IMR-90 (cell line): ENCODE measurements at regions not wholly inside any gene's neighbourhood (a gene's known extent, or its start where the extent isn't known, plus 50 kb on each side); places are given as distances from the start of the nearest gene placed in this dataset.

Experiments
- ATAC-seq: fragments of 200-7000 bp; cut with Tn5 transposase; 2 replicates; pipeline ENCODE4 v1.9.1; 2020; ENCODE audit warnings: low read depth, mild to moderate bottlenecking, moderate library complexity
- BruUV-seq: library from RNA; stranded (reverse); fragments of 400-500 nt; replicated peaks from 2 replicates; lab custom pipeline; 2021; lab: Mats Ljungman, UMichigan
- CTCF ChIA-PET: fragments of 300-600 bp; formaldehyde crosslinking; extraction: SDS; loops from one replicate; lab custom pipeline; 2021; ENCODE audit warnings: antibody characterized with exemption; lab: Yijun Ruan, JAX
- POLR2A ChIA-PET: fragments of 300-600 bp; sonication (Branson Sonifier 250); formaldehyde crosslinking; loops from one replicate; lab custom pipeline; 2022; ENCODE audit warnings: antibody characterized with exemption; ENCODE audit not compliant: unreplicated experiment; lab: Charles Lee
- DNase-seq: peaks from one replicate; pipeline ENCODE4 v3.0.0; 2013
- H2AFZ ChIP-seq: replicated peaks from 2 replicates; pipeline ENCODE3; 2013; ENCODE audit warnings: low read length, mild to moderate bottlenecking; ENCODE audit not compliant: poor library complexity
- H2AK5ac ChIP-seq: 2 replicates; pipeline ENCODE4 v1.6.1; 2013; ENCODE audit warnings: low read depth, low read length, inconsistent platforms
- H2AK9ac ChIP-seq: replicated peaks from 2 replicates; pipeline ENCODE3; 2013; ENCODE audit warnings: mild to moderate bottlenecking, low read depth, low read length, moderate library complexity; ENCODE audit not compliant: poor library complexity
- H2BK120ac ChIP-seq: 2 replicates; pipeline ENCODE4 v1.6.1; 2013; ENCODE audit warnings: low read depth, low read length, inconsistent platforms
- H2BK15ac ChIP-seq: 3 replicates; pipeline ENCODE4 v1.6.1; 2013; ENCODE audit warnings: low read depth, low read length, inconsistent platforms
- H2BK20ac ChIP-seq: 2 replicates; pipeline ENCODE4 v1.6.1; 2013; ENCODE audit warnings: low read depth, mild to moderate bottlenecking, inconsistent platforms, low read length, moderate library complexity
- H2BK5ac ChIP-seq: 2 replicates; pipeline ENCODE4 v1.6.1; 2013; ENCODE audit warnings: mild to moderate bottlenecking, low read depth, low read length, inconsistent platforms; ENCODE audit not compliant: poor library complexity, severe bottlenecking
- H3K14ac ChIP-seq: replicated peaks from 2 replicates; pipeline ENCODE4 v1.6.1; 2013; ENCODE audit warnings: low read depth, low read length, inconsistent platforms
- H3K18ac ChIP-seq: 2 replicates; pipeline ENCODE4 v1.6.1; 2013; ENCODE audit warnings: low read depth, low read length, control low read depth
- H3K23ac ChIP-seq: 2 replicates; pipeline ENCODE4 v1.6.1; 2013; ENCODE audit warnings: low read depth, low read length, inconsistent platforms
- H3K27ac ChIP-seq: 2 replicates; pipeline ENCODE4 v1.5.1; 2013; ENCODE audit warnings: mild to moderate bottlenecking, control low read depth, low read length; ENCODE audit not compliant: insufficient read depth
- H3K27me3 ChIP-seq: 2 replicates; pipeline ENCODE4 v1.6.1; 2013; ENCODE audit warnings: low read length; ENCODE audit not compliant: control insufficient read depth, insufficient read depth
- H3K36me3 ChIP-seq: 2 replicates; pipeline ENCODE4 v1.6.1; 2013; ENCODE audit warnings: low read length, mixed read lengths; ENCODE audit not compliant: control insufficient read depth, insufficient read depth
- H3K4ac ChIP-seq: 2 replicates; pipeline ENCODE4 v1.6.1; 2013; ENCODE audit warnings: low read depth, low read length, inconsistent platforms
- H3K4me1 ChIP-seq: 2 replicates; pipeline ENCODE4 v1.6.1; 2013; ENCODE audit warnings: low read length, mixed read lengths; ENCODE audit not compliant: control insufficient read depth, insufficient read depth
- H3K4me2 ChIP-seq: 2 replicates; pipeline ENCODE4 v1.6.1; 2013; ENCODE audit warnings: low read depth, mild to moderate bottlenecking, control low read depth, low read length, moderate library complexity
- H3K4me3 ChIP-seq: 2 replicates; pipeline ENCODE4 v1.5.1; 2013; ENCODE audit warnings: low read depth, mild to moderate bottlenecking, control low read depth, low read length, moderate library complexity; ENCODE audit not compliant: insufficient read depth
- H3K56ac ChIP-seq: 2 replicates; pipeline ENCODE4 v1.6.1; 2013; ENCODE audit warnings: low read length, inconsistent platforms; ENCODE audit not compliant: insufficient read depth; ENCODE audit errors: extremely low read depth
- H3K79me1 ChIP-seq, 2 experiments: 2 replicates each; pipeline ENCODE4 v1.6.1; 2013; ENCODE audit warnings: low read length in 2 of 2, inconsistent platforms in 1 of 2, low read depth in 1 of 2
- H3K9ac ChIP-seq: 2 replicates; pipeline ENCODE4 v1.6.1; 2013; ENCODE audit warnings: low read depth, low read length, control low read depth
- H3K9me1 ChIP-seq: 2 replicates; pipeline ENCODE4 v1.6.1; 2013; ENCODE audit warnings: low read length, inconsistent platforms; ENCODE audit not compliant: insufficient read depth
- H3K9me3 ChIP-seq: 2 replicates; pipeline ENCODE4 v1.6.1; 2013; ENCODE audit warnings: low read length; ENCODE audit not compliant: control insufficient read depth, insufficient read depth
- H4K20me1 ChIP-seq: 2 replicates; pipeline ENCODE4 v1.6.1; 2013; ENCODE audit warnings: low read length, inconsistent platforms; ENCODE audit not compliant: insufficient read depth
- H4K5ac ChIP-seq: 2 replicates; pipeline ENCODE4 v1.6.1; 2013; ENCODE audit warnings: mild to moderate bottlenecking, low read depth, low read length, control low read depth
- H4K8ac ChIP-seq, 2 experiments: 2 replicates each; pipeline ENCODE4 v1.6.1; 2013; ENCODE audit warnings: low read depth in 2 of 2, low read length in 2 of 2, control low read depth in 1 of 2, inconsistent platforms in 1 of 2
- H4K91ac ChIP-seq: 2 replicates; pipeline ENCODE4 v1.6.1; 2013; ENCODE audit warnings: low read depth, low read length, inconsistent platforms; ENCODE audit not compliant: insufficient read depth
- BHLHE40 ChIP-seq: fragments of 150-350 bp; IDR thresholded peaks from 2 replicates; pipeline ENCODE4 v1.6.1; 2016; ENCODE audit warnings: mild to moderate bottlenecking, low read depth, low read length
- CEBPB ChIP-seq: IDR thresholded peaks from 2 replicates; pipeline ENCODE4 v1.6.1; 2012; ENCODE audit warnings: low read depth, low read length, improper control_type of control experiment
- MXI1 ChIP-seq: IDR thresholded peaks from 2 replicates; pipeline ENCODE4 v1.6.1; 2012; ENCODE audit warnings: low read depth, mild to moderate bottlenecking, low read length, moderate library complexity, borderline replicate concordance
- NFE2L2 ChIP-seq: fragments of 150-350 bp; IDR thresholded peaks from 2 replicates; pipeline ENCODE4 v1.6.1; 2016; ENCODE audit warnings: low read depth, mild to moderate bottlenecking, low read length
- POLR2A ChIP-seq: IDR thresholded peaks from 2 replicates; pipeline ENCODE4 v1.6.1; 2012; ENCODE audit warnings: mild to moderate bottlenecking, low read depth, low read length
- RAD21 ChIP-seq: IDR thresholded peaks from 2 replicates; pipeline ENCODE4 v1.6.1; 2012; ENCODE audit warnings: low read length, improper control_type of control experiment
- RCOR1 ChIP-seq: IDR thresholded peaks from 2 replicates; pipeline ENCODE4 v1.6.1; 2012; ENCODE audit warnings: mild to moderate bottlenecking, low read length, improper control_type of control experiment; ENCODE audit not compliant: insufficient replicate concordance
- RFX5 ChIP-seq: IDR thresholded peaks from 2 replicates; pipeline ENCODE4 v1.8.0; 2012; ENCODE audit warnings: low read depth, mild to moderate bottlenecking, low read length, moderate library complexity
- SMC3 ChIP-seq: fragments of 150-350 bp; IDR thresholded peaks from 2 replicates; pipeline ENCODE4 v1.6.1; 2016; ENCODE audit warnings: low read depth, mild to moderate bottlenecking, antibody characterized with exemption, low read length, moderate library complexity
- WGBS, 2 experiments: methylation state at CpG; one replicate each; pipeline versions ENCODE4 v1.1.5 to v1.1.7; 2013; ENCODE audit warnings: missing lambda C conversion rate in 2 of 2; ENCODE audit not compliant: insufficient read length in 1 of 2; ENCODE audit errors: extremely low coverage in 2 of 2; 5-methylcytosine and 5-hydroxymethylcytosine counted together
- dilution Hi-C: fragments of 300-500 bp; cut with HindIII; formaldehyde crosslinking; loops from one replicate; pipeline ENCODE4 v1.14.3; 2018; ENCODE audit warnings: low sequenced_read_pairs; ENCODE audit not compliant: unreplicated experiment
- in situ Hi-C: fragments of 300-500 bp; cut with MboI; formaldehyde crosslinking; loops from 3 replicates; pipeline ENCODE4 v1.14.3; 2019; ENCODE audit warnings: low sequenced_read_pairs, inconsistent platforms, mixed read lengths
- intact Hi-C: fragments of 100-400 bp; cut with micrococcal nuclease; formaldehyde crosslinking; loops from 2 replicates; pipeline ENCODE4 v1.10.0; 2022

DNA sequence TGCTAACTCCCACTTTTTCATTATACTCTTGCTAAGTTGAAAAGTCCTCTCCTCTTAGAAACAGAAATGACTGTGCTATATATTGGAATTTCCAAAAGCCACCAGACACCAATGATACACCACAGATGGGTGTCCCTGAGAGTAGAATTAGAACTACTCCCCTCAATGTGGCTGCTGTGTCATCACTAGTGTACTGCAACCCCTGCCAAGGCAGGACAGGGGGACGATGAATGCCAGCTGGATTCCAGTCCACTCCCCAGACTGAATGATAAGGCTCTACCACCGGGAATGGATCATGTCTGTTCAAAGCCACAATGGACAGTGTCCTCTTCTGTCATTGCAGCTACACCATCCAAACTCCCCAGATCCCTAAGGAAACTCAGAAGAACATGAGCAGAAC, 69.7 kb upstream of the EDNRB start:
- Histone ChIP-seq H3K4ac (no peak overlapping the region), H2BK5ac (no peak overlapping the region), H3K4me3 (no peak overlapping the region), H2BK120ac (no peak overlapping the region), H3K79me1 (no peaks in the 10 kb centered on the region), H2BK15ac (no peak overlapping the region), H4K5ac (no peak overlapping the region), H3K4me1 (no peaks in the 10 kb centered on the region), H3K27ac (no peak overlapping the region), H3K23ac (no peak overlapping the region), H3K27me3 (no peaks in the 10 kb centered on the region; the same call in 1 of the 2 replicates), H3K36me3 (no peaks in the 10 kb centered on the region), H2AFZ (no peak overlapping the region), H3K9me3 (no peaks in the 10 kb centered on the region), H3K4me2 (no peak overlapping the region), H2BK20ac (no peak overlapping the region), H3K9me1 (no peaks in the 10 kb centered on the region), H3K56ac (no peak overlapping the region), H3K18ac (no peak overlapping the region), H2AK5ac (no peak overlapping the region), H4K8ac (no peak overlapping the region), H3K9ac (no peak overlapping the region), H3K14ac (no peak overlapping the region), H4K91ac (no peak overlapping the region), H2AK9ac (no peak overlapping the region), H4K20me1 (no peaks in the 10 kb centered on the region)
- in situ Hi-C loops, result no loop called here
- TF ChIP-seq MXI1, result no peak
- no peak for TF ChIP-seq POLR2A
- no peak for TF ChIP-seq NFE2L2
- no peak for TF ChIP-seq RFX5
- TF ChIP-seq RAD21, result no peak
- TF ChIP-seq RCOR1, result no peak
- no peak for TF ChIP-seq CEBPB
- TF ChIP-seq BHLHE40, result no peak
- no peak for TF ChIP-seq SMC3
- no TSS peak for BruUV-seq
- dilution Hi-C loops, result no loop called here
- ATAC-seq (no peak), DNase-seq (no peak)
- POLR2A ChIA-PET, result no interaction called here
- CTCF ChIA-PET, result no interaction called here
- intact Hi-C loops, result no loop called here
- WGBS, 2 experiments, result 50% methylated on average over 1 of the region's 2 CpGs; no CpG with 5 or more reads in 1 of the 2 experiments
